CD4-positive, alpha-beta memory T cell (primary cell): ENCODE measurements at regions not wholly inside any gene's neighbourhood (a gene's known extent, or its start where the extent isn't known, plus 50 kb on each side); places are given as distances from the start of the nearest gene placed in this dataset.

Source experiments
- CTCF ChIA-PET: fragments of 350-600 bp; sonication (Branson Sonifier 250); formaldehyde crosslinking; loops from one replicate; lab custom pipeline; 2021; ENCODE audit warnings: inconsistent platforms; ENCODE audit not compliant: partially characterized antibody; lab: Charles Lee
- POLR2A ChIA-PET: fragments of 350-600 bp; sonication (Branson Sonifier 250); formaldehyde crosslinking; loops from one replicate; lab custom pipeline; 2021; ENCODE audit not compliant: partially characterized antibody; lab: Charles Lee
- DNase-seq, 5 donors: peaks; one replicate each; pipeline versions ENCODE4 v3.0.0 to v3.0.0-alpha.2; 2020 to 2022; ENCODE audit warnings: mixed read lengths in 1 of 5
- H3K27ac ChIP-seq: one replicate; pipeline ENCODE4 v1.7.0; 2013; ENCODE audit warnings: low read depth, low read length
- H3K27me3 ChIP-seq: 2 replicates; pipeline ENCODE4 v1.7.0; 2013; ENCODE audit warnings: mild to moderate bottlenecking, low read length, moderate library complexity; ENCODE audit not compliant: insufficient read depth
- H3K36me3 ChIP-seq: 2 replicates; pipeline ENCODE4 v1.7.0; 2013; ENCODE audit warnings: mild to moderate bottlenecking, low read length, moderate library complexity; ENCODE audit not compliant: insufficient read depth
- H3K4me1 ChIP-seq: 2 replicates; pipeline ENCODE4 v1.7.0; 2013; ENCODE audit warnings: mild to moderate bottlenecking, low read length, moderate library complexity; ENCODE audit not compliant: insufficient read depth
- H3K4me3 ChIP-seq, 2 donors: one replicate each; pipeline ENCODE4 v1.7.0; 2013; ENCODE audit warnings: low read length in 2 of 2, mild to moderate bottlenecking in 1 of 2
- H3K9me3 ChIP-seq, 2 donors: one replicate each; pipeline ENCODE4 v1.7.0; 2013; ENCODE audit warnings: low read length in 2 of 2, control low read depth in 1 of 2; ENCODE audit not compliant: control insufficient read depth in 1 of 2
- H3K27ac Mint-ChIP-seq, 7 donors: one replicate each; pipeline ENCODE4 v1.8.0; 2020 to 2021; ENCODE audit warnings: mixed read lengths in 7 of 7, mild to moderate bottlenecking in 6 of 7, inconsistent platforms in 3 of 7, moderate library complexity in 3 of 7
- H3K27me3 Mint-ChIP-seq, 2 donors: one replicate each; pipeline ENCODE4 v1.8.0; 2020 to 2021; ENCODE audit warnings: mixed read lengths in 2 of 2
- H3K36me3 Mint-ChIP-seq, 2 donors: one replicate each; pipeline ENCODE4 v1.8.0; 2020 to 2021; ENCODE audit warnings: mixed read lengths in 2 of 2, inconsistent platforms in 1 of 2, mild to moderate bottlenecking in 1 of 2
- H3K4me1 Mint-ChIP-seq, 4 donors: one replicate each; pipeline ENCODE4 v1.8.0; 2020 to 2021; ENCODE audit warnings: mixed read lengths in 4 of 4, mild to moderate bottlenecking in 1 of 4
- H3K4me3 Mint-ChIP-seq, 8 donors: one replicate each; pipeline ENCODE4 v1.8.0; 2020 to 2021; ENCODE audit warnings: mixed read lengths in 8 of 8, mild to moderate bottlenecking in 7 of 8, moderate library complexity in 6 of 8, inconsistent platforms in 3 of 8
- H3K9me3 Mint-ChIP-seq, 8 donors: one replicate each; pipeline ENCODE4 v1.8.0; 2020 to 2021; ENCODE audit warnings: mixed read lengths in 8 of 8, mild to moderate bottlenecking in 5 of 8, inconsistent platforms in 3 of 8, moderate library complexity in 1 of 8
- intact Hi-C: fragments of 100-400 bp; cut with micrococcal nuclease; formaldehyde crosslinking; loops from one replicate; pipeline ENCODE4 v1.15.1; 2023

- intact Hi-C loops: no loop called here
- peaks cover 0 to 4% (median 2%) of the 10 kb centered on the region in 4 donors for H3K4me1 Mint-ChIP-seq
- CTCF ChIA-PET: no interaction called here
- Histone ChIP-seq H3K4me1 (no peaks in the 10 kb centered on the region), H3K4me3 (no peak overlapping the region), H3K36me3 (no peaks in the 10 kb centered on the region), H3K9me3 (no peaks in the 10 kb centered on the region), H3K27ac (no peak overlapping the region), H3K27me3 (no peaks in the 10 kb centered on the region)
- no peaks in the 10 kb centered on the region for H3K27me3 Mint-ChIP-seq
- no peak overlapping the region for H3K4me3 Mint-ChIP-seq
- H3K9me3 Mint-ChIP-seq: no peaks in the 10 kb centered on the region
- POLR2A ChIA-PET: no interaction called here
- DNase-seq: no peak
- H3K36me3 Mint-ChIP-seq: no peaks in the 10 kb centered on the region
- H3K27ac Mint-ChIP-seq: no peak overlapping the region
These were observed 281.9 kb downstream of the NDUFA10 start for GRCh38 chr2:239743206-239743605.

- intact Hi-C loops: no loop called here
- H3K27me3 Mint-ChIP-seq: no peaks in the 10 kb centered on the region
- POLR2A ChIA-PET: no interaction called here
- H3K4me1 Mint-ChIP-seq: peaks cover 0 to 2% (median 1%) of the 10 kb centered on the region in 4 donors
- H3K36me3 Mint-ChIP-seq: no peaks in the 10 kb centered on the region
- no peak overlapping the region for H3K27ac ChIP-seq
- no peaks in the 10 kb centered on the region for H3K27me3 ChIP-seq
- no peaks in the 10 kb centered on the region for H3K4me1 ChIP-seq
- H3K4me3 Mint-ChIP-seq: no peak overlapping the region
- no peaks in the 10 kb centered on the region for H3K9me3 Mint-ChIP-seq
- peak overlapping the region in 1 of 7 donors; percentile 31 for H3K27ac Mint-ChIP-seq
- H3K4me3 ChIP-seq: no peak overlapping the region
- H3K36me3 ChIP-seq: no peaks in the 10 kb centered on the region
- H3K9me3 ChIP-seq: no peaks in the 10 kb centered on the region
- CTCF ChIA-PET: no interaction called here
- no peak for DNase-seq
These were observed 282.8 kb downstream of the NDUFA10 start for GRCh38 chr2:239742377-239742776.

- Histone ChIP-seq H3K4me1 (no peaks in the 10 kb centered on the region), H3K9me3 (no peaks in the 10 kb centered on the region), H3K4me3 (no peak overlapping the region), H3K27me3 (no peaks in the 10 kb centered on the region), H3K36me3 (no peaks in the 10 kb centered on the region), H3K27ac (no peak overlapping the region)
- CTCF ChIA-PET: interaction anchor here (1.4 kb wide), 1 partner anchor 10 kb away, joined by 3 read pairs; no protein-coding TSS in a partner anchor
- POLR2A ChIA-PET: no interaction called here
- no peaks in the 10 kb centered on the region for H3K36me3 Mint-ChIP-seq
- H3K9me3 Mint-ChIP-seq: peaks cover 0 to 3% (median 1%) of the 10 kb centered on the region in 8 donors
- no peak for DNase-seq
- no peak overlapping the region for H3K27ac Mint-ChIP-seq
- no peak overlapping the region for H3K4me3 Mint-ChIP-seq
- no peaks in the 10 kb centered on the region for H3K27me3 Mint-ChIP-seq
- intact Hi-C loops: no loop called here
- no peaks in the 10 kb centered on the region for H3K4me1 Mint-ChIP-seq
These were observed 285.9 kb downstream of the NDUFA10 start for GRCh38 chr2:239739206-239739605.

DNA sequence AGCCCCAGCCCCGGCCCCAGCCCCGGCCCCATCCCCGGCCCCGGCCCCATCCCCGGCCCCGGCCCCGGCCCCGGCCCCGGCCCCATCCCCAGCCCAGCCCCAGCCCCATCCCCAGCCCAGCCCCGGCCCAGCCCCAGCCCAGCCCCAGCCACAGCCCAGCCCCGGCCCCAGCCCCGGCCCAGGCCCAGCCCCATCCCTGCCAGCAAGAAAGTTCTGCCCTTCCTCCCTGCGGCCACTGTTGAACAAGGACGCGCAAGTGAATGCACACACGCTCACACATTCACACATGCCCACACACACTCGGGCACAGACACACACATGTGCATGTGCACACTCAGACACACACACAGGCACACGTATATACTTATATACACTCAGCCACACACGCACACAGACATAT is 287.0 kb downstream of the NDUFA10 start:
- Mint-ChIP-seq H3K36me3 (no peaks in the 10 kb centered on the region), H3K9me3 (peaks cover 0 to 8% (median 5%) of the 10 kb centered on the region in 8 donors), H3K4me3 (no peak overlapping the region), H3K27me3 (no peaks in the 10 kb centered on the region), H3K4me1 (no peaks in the 10 kb centered on the region), H3K27ac (no peak overlapping the region)
- intact Hi-C loops: no loop called here
- H3K27ac ChIP-seq: no peak overlapping the region
- H3K27me3 ChIP-seq: no peaks in the 10 kb centered on the region
- H3K4me3 ChIP-seq: no peak overlapping the region
- no peaks in the 10 kb centered on the region for H3K9me3 ChIP-seq
- no peak for DNase-seq
- no peaks in the 10 kb centered on the region for H3K36me3 ChIP-seq
- H3K4me1 ChIP-seq: no peaks in the 10 kb centered on the region
- ChIA-PET CTCF (no interaction called here), POLR2A (no interaction called here)

- Histone ChIP-seq H3K36me3 (no peaks in the 10 kb centered on the region), H3K27ac (no peak overlapping the region), H3K27me3 (no peaks in the 10 kb centered on the region), H3K4me1 (no peaks in the 10 kb centered on the region), H3K9me3 (no peaks in the 10 kb centered on the region), H3K4me3 (no peak overlapping the region)
- Mint-ChIP-seq H3K4me3 (no peak overlapping the region), H3K27ac (no peak overlapping the region), H3K36me3 (no peaks in the 10 kb centered on the region), H3K27me3 (no peaks in the 10 kb centered on the region), H3K9me3 (peaks cover 0 to 8% (median 5%) of the 10 kb centered on the region in 8 donors), H3K4me1 (no peaks in the 10 kb centered on the region)
- DNase-seq: no peak
- CTCF ChIA-PET: no interaction called here
- POLR2A ChIA-PET: no interaction called here
- intact Hi-C loops: no loop called here
These were observed 288.0 kb downstream of the NDUFA10 start for GRCh38 chr2:239737144-239737463.

DNA sequence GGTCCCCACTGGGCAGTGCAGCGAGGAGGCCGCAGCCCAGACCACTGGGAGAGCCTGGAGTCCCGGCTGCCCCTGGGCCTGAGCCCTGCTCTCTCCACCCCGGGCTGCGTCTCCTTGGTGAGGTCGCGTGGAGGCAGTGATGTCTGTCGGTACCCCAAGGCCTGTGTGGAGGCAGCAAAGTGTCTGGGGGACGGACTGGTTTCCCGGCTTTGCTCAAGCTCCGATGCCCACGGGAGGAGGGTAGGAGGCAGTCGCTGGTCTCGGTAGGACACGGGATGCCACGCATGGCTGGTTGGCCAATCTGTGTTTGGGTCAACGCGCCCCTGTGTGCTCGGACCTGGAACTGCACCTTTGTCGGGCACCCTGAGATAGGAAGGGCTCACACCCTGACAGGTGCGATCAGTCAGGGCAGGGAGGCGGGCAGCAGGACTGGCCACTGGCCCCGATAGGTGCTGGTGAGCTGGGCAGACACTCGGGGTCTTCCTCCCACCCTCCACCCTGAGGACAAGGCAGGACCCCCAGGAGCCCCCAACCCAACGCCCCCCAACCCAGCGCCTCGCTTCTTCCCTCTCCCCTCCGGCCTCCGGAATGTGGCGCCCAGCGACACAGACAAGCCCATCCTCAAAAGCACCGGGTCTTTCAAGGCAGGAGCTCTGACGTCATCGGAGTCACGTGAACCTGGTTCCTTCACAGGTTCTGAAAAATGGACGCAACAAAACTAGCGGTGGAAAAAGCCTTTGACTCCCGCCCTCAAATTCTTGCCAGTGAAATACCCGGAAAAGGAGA is 288.6 kb downstream of the NDUFA10 start:
- no peak overlapping the region for H3K27ac Mint-ChIP-seq
- H3K36me3 Mint-ChIP-seq: no peaks in the 10 kb centered on the region
- intact Hi-C loops: no loop called here
- no peaks in the 10 kb centered on the region for H3K9me3 ChIP-seq
- H3K27ac ChIP-seq: no peak overlapping the region
- no peak overlapping the region for H3K4me3 ChIP-seq
- no peaks in the 10 kb centered on the region for H3K36me3 ChIP-seq
- DNase-seq: no peak
- H3K27me3 ChIP-seq: no peaks in the 10 kb centered on the region
- no peak overlapping the region for H3K4me3 Mint-ChIP-seq
- no peaks in the 10 kb centered on the region for H3K27me3 Mint-ChIP-seq
- H3K4me1 ChIP-seq: no peaks in the 10 kb centered on the region
- CTCF ChIA-PET: no interaction called here
- peaks cover 0 to 8% (median 5%) of the 10 kb centered on the region in 8 donors for H3K9me3 Mint-ChIP-seq
- H3K4me1 Mint-ChIP-seq: no peaks in the 10 kb centered on the region
- POLR2A ChIA-PET: no interaction called here

DNA sequence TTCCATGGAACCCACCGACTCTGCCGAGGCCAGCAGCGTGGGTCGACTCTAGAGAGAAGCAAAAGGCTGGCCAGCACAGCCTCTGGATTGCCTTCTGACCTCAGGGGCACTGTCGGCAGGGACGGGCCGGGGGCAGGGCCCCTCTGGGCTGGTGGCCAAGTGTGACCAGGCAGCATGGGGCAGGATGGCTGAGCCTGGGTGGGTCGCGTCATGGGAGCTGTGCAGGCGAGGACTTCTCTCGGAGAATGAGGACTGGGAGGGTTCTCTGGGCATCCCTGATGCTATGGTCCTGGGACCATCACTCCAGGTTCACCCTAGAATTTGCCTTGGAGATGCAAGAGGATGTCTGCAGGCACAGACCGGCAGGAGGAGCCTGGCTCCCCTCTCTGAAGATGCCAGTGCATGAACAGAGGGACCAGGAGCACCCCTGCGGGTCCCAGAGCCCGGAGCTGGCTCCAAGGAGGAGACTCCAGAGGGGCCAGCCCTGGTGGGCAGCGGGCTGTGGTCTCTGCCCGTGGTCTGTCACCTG is 289.2 kb downstream of the NDUFA10 start:
- Histone ChIP-seq H3K27ac (no peak overlapping the region), H3K27me3 (no peaks in the 10 kb centered on the region), H3K36me3 (no peaks in the 10 kb centered on the region), H3K4me1 (no peaks in the 10 kb centered on the region), H3K9me3 (no peaks in the 10 kb centered on the region), H3K4me3 (no peak overlapping the region)
- H3K9me3 Mint-ChIP-seq: peaks cover 0 to 8% (median 5%) of the 10 kb centered on the region in 8 donors
- ChIA-PET POLR2A (no interaction called here), CTCF (no interaction called here)
- intact Hi-C loops: no loop called here
- H3K4me3 Mint-ChIP-seq: no peak overlapping the region
- no peak overlapping the region for H3K27ac Mint-ChIP-seq
- peaks cover 0 to 3% (median 2%) of the 10 kb centered on the region in 4 donors for H3K4me1 Mint-ChIP-seq
- DNase-seq: no peak
- H3K27me3 Mint-ChIP-seq: no peaks in the 10 kb centered on the region
- H3K36me3 Mint-ChIP-seq: no peaks in the 10 kb centered on the region
